CD14-positive monocyte (primary cell): ENCODE measurements at regions not wholly inside any gene's neighbourhood (a gene's known extent, or its start where the extent isn't known, plus 50 kb on each side); places are given as distances from the start of the nearest gene placed in this dataset.

Source experiments
- DNase-seq, 3 donors: peaks; one replicate each; pipeline ENCODE4 v3.0.0-alpha.2; 2011 to 2022
- H2AFZ ChIP-seq: 2 replicates; pipeline ENCODE4 v1.6.0; 2012; ENCODE audit warnings: mild to moderate bottlenecking, low read depth, low read length, inconsistent platforms; ENCODE audit not compliant: insufficient read depth, poor library complexity, severe bottlenecking
- H3K27ac ChIP-seq, 2 donors: 1 replicate in 1 of 2; 2 replicates in 1 of 2; pipeline ENCODE4 v1.5.1; 2012 to 2013; ENCODE audit warnings: low read length in 2 of 2, control low read depth in 1 of 2, inconsistent platforms in 1 of 2, low read depth in 1 of 2, mild to moderate bottlenecking in 1 of 2
- H3K27me3 ChIP-seq, 2 donors: one replicate each; pipeline versions ENCODE4 v1.6.0 to v1.6.1; 2011 to 2013; ENCODE audit warnings: low read length in 2 of 2; ENCODE audit not compliant: control insufficient read depth in 2 of 2, insufficient read depth in 2 of 2
- H3K36me3 ChIP-seq, 2 donors: replicated peaks in 1 of 2; 1 replicate in 1 of 2; 2 replicates in 1 of 2; pipeline versions ENCODE4 v1.5.1 to v1.6.1; 2012 to 2013; ENCODE audit warnings: low read length in 2 of 2, control low read depth in 1 of 2, inconsistent platforms in 1 of 2, mild to moderate bottlenecking in 1 of 2; ENCODE audit not compliant: insufficient read depth in 2 of 2, control insufficient read depth in 1 of 2
- H3K4me1 ChIP-seq, 2 donors: 1 replicate in 1 of 2; 2 replicates in 1 of 2; pipeline versions ENCODE4 v1.5.1 to v1.6.1; 2012 to 2013; ENCODE audit warnings: low read length in 2 of 2, control low read depth in 1 of 2, inconsistent platforms in 1 of 2, mild to moderate bottlenecking in 1 of 2, moderate library complexity in 1 of 2; ENCODE audit not compliant: insufficient read depth in 2 of 2, control insufficient read depth in 1 of 2
- H3K4me2 ChIP-seq: replicated peaks from 2 replicates; pipeline ENCODE3; 2012; ENCODE audit warnings: low read length, moderate library complexity, mild to moderate bottlenecking; ENCODE audit not compliant: poor library complexity, severe bottlenecking; ENCODE audit errors: extremely low read depth
- H3K4me3 ChIP-seq, 3 experiments: fragments of 200-600 bp in 1 of 3; sonication (generic) in 1 of 3; replicated peaks in 1 of 3; 1 replicate in 2 of 3; 2 replicates in 1 of 3; pipeline ENCODE4 v1.5.1; 2011 to 2013; ENCODE audit warnings: low read length in 3 of 3, mild to moderate bottlenecking in 3 of 3, control low read depth in 2 of 3, low read depth in 2 of 3, inconsistent platforms in 1 of 3, moderate library complexity in 1 of 3
- H3K79me2 ChIP-seq: 2 replicates; pipeline ENCODE4 v1.6.0; 2012; ENCODE audit warnings: mild to moderate bottlenecking, control low read depth, inconsistent platforms, low read length, moderate library complexity; ENCODE audit not compliant: insufficient read depth
- H3K9ac ChIP-seq: 2 replicates; pipeline ENCODE4 v1.6.0; 2017; ENCODE audit warnings: low read length, mild to moderate bottlenecking; ENCODE audit not compliant: insufficient read depth, poor library complexity, severe bottlenecking
- H3K9me3 ChIP-seq, 2 donors: replicated peaks in 1 of 2; 1 replicate in 1 of 2; 2 replicates in 1 of 2; pipeline versions ENCODE4 v1.5.1 to v1.6.1; 2012 to 2013; ENCODE audit warnings: low read length in 2 of 2, control low read depth in 1 of 2; ENCODE audit not compliant: control insufficient read depth in 1 of 2, insufficient read depth in 1 of 2
- H4K20me1 ChIP-seq: 2 replicates; pipeline ENCODE4 v1.6.0; 2012; ENCODE audit warnings: mild to moderate bottlenecking, low read length, control low read depth, moderate library complexity; ENCODE audit not compliant: insufficient read depth
- H3K27ac Mint-ChIP-seq, 7 donors: one replicate each; pipeline ENCODE4 v1.8.0; 2020; ENCODE audit warnings: mild to moderate bottlenecking in 7 of 7, mixed read lengths in 7 of 7, moderate library complexity in 6 of 7, inconsistent platforms in 2 of 7
- H3K27me3 Mint-ChIP-seq, 3 donors: one replicate each; pipeline ENCODE4 v1.8.0; 2021 to 2022; ENCODE audit warnings: low read depth in 3 of 3, mild to moderate bottlenecking in 3 of 3, mixed read lengths in 3 of 3, moderate library complexity in 3 of 3, inconsistent platforms in 1 of 3
- H3K36me3 Mint-ChIP-seq, 2 donors: one replicate each; pipeline ENCODE4 v1.8.0; 2020; ENCODE audit warnings: mixed read lengths in 2 of 2, inconsistent platforms in 1 of 2, mild to moderate bottlenecking in 1 of 2
- H3K4me1 Mint-ChIP-seq: one replicate; pipeline ENCODE4 v1.8.0; 2020; ENCODE audit warnings: mild to moderate bottlenecking, mixed read lengths
- H3K4me3 Mint-ChIP-seq, 2 donors: one replicate each; pipeline ENCODE4 v1.8.0; 2020; ENCODE audit warnings: mild to moderate bottlenecking in 2 of 2, mixed read lengths in 2 of 2, moderate library complexity in 1 of 2
- H3K9me3 Mint-ChIP-seq, 7 donors: one replicate each; pipeline ENCODE4 v1.8.0; 2020 to 2022; ENCODE audit warnings: mixed read lengths in 7 of 7, mild to moderate bottlenecking in 6 of 7, moderate library complexity in 6 of 7, inconsistent platforms in 2 of 7
- whole genome bisulfite sequencing: methylation state at CpG from one replicate; pipeline ENCODE4 v1.1.5; 2013; ENCODE audit warnings: missing lambda C conversion rate; ENCODE audit not compliant: insufficient coverage; 5-methylcytosine and 5-hydroxymethylcytosine counted together
- intact Hi-C, 2 donors: fragments of 100-400 bp; cut with micrococcal nuclease; formaldehyde crosslinking; loops; one replicate each; pipeline versions ENCODE4 v1.15.0 to v1.15.1; 2023
- TF ChIP-seq, protein P1 (sequence below): fragments of 200-600 bp; IDR thresholded peaks from one replicate; pipeline ENCODE4 v1.8.0; 2022; ENCODE audit warnings: antibody characterized with exemption, mild to moderate bottlenecking

DNA sequence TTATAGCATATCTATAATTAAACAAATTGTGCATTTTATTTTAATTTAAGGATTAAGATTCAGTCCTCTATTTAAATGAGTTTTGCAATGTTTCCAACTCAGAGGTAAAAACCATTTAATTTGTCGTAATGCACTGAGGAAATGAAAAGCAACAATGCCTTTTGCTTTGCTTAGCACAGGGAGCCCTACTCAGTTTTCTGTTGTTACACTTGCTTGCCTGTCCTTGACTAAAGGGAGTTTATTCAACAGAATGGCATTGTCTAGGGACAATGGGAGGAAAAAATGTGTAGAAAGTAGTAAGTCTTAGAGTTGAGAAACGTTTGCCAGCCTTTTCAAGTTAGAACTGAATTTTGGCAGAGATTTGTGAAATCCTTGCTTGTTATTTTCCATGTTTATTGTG, 734.2 kb upstream of the ANO3 start:
- Histone ChIP-seq H3K27me3 (no peaks in the 10 kb centered on the region), H4K20me1 (no peaks in the 10 kb centered on the region), H3K27ac (no peak overlapping the region), H3K9ac (no peak overlapping the region), H3K4me3 (no peak overlapping the region), H3K9me3 (no peaks in the 10 kb centered on the region), H3K36me3 (no peaks in the 10 kb centered on the region), H3K4me1 (no peaks in the 10 kb centered on the region), H3K79me2 (no peaks in the 10 kb centered on the region), H2AFZ (no peak overlapping the region), H3K4me2 (no peak overlapping the region)
- Mint-ChIP-seq H3K9me3 (peaks cover 0 to 4% (median 0%) of the 10 kb centered on the region in 7 donors), H3K27me3 (no peaks in the 10 kb centered on the region), H3K27ac (no peak overlapping the region), H3K36me3 (no peaks in the 10 kb centered on the region), H3K4me1 (no peaks in the 10 kb centered on the region), H3K4me3 (no peak overlapping the region)
- TF ChIP-seq, protein P1, sequence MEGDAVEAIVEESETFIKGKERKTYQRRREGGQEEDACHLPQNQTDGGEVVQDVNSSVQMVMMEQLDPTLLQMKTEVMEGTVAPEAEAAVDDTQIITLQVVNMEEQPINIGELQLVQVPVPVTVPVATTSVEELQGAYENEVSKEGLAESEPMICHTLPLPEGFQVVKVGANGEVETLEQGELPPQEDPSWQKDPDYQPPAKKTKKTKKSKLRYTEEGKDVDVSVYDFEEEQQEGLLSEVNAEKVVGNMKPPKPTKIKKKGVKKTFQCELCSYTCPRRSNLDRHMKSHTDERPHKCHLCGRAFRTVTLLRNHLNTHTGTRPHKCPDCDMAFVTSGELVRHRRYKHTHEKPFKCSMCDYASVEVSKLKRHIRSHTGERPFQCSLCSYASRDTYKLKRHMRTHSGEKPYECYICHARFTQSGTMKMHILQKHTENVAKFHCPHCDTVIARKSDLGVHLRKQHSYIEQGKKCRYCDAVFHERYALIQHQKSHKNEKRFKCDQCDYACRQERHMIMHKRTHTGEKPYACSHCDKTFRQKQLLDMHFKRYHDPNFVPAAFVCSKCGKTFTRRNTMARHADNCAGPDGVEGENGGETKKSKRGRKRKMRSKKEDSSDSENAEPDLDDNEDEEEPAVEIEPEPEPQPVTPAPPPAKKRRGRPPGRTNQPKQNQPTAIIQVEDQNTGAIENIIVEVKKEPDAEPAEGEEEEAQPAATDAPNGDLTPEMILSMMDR = no peak
- WGBS = 0% methylated on average over 1 of the region's 2 CpGs
- DNase-seq = no peak
- intact Hi-C loops = no loop called here

- H3K4me2 ChIP-seq = no peak overlapping the region
- H3K27ac Mint-ChIP-seq = no peak overlapping the region
- no peak overlapping the region for H3K9ac ChIP-seq
- DNase-seq = no peak
- H3K4me1 Mint-ChIP-seq = no peaks in the 10 kb centered on the region
- H3K9me3 ChIP-seq = no peaks in the 10 kb centered on the region
- WGBS = no CpG with 5 or more reads among the region's 2 CpGs
- H3K36me3 ChIP-seq = no peaks in the 10 kb centered on the region
- H3K79me2 ChIP-seq = no peaks in the 10 kb centered on the region
- TF ChIP-seq, protein P1 = no peak
- no peak overlapping the region for H3K4me3 ChIP-seq
- no peak overlapping the region for H3K27ac ChIP-seq
- no peaks in the 10 kb centered on the region for H3K27me3 Mint-ChIP-seq
- H3K36me3 Mint-ChIP-seq = no peaks in the 10 kb centered on the region
- H3K9me3 Mint-ChIP-seq = peaks cover 0 to 7% (median 3%) of the 10 kb centered on the region in 7 donors
- no peaks in the 10 kb centered on the region for H4K20me1 ChIP-seq
- intact Hi-C loops = no loop called here
- H3K4me3 Mint-ChIP-seq = no peak overlapping the region
- no peak overlapping the region for H2AFZ ChIP-seq
- no peaks in the 10 kb centered on the region for H3K27me3 ChIP-seq
- no peaks in the 10 kb centered on the region for H3K4me1 ChIP-seq
These were observed 729.8 kb upstream of the ANO3 start for GRCh38 chr11:25602149-25602548.
